ENCODE measurements at regions not wholly inside any gene's neighbourhood (a gene's known extent, or its start where the extent isn't known, plus 50 kb on each side); places are given as distances from the start of the nearest gene placed in this dataset.

DNA sequence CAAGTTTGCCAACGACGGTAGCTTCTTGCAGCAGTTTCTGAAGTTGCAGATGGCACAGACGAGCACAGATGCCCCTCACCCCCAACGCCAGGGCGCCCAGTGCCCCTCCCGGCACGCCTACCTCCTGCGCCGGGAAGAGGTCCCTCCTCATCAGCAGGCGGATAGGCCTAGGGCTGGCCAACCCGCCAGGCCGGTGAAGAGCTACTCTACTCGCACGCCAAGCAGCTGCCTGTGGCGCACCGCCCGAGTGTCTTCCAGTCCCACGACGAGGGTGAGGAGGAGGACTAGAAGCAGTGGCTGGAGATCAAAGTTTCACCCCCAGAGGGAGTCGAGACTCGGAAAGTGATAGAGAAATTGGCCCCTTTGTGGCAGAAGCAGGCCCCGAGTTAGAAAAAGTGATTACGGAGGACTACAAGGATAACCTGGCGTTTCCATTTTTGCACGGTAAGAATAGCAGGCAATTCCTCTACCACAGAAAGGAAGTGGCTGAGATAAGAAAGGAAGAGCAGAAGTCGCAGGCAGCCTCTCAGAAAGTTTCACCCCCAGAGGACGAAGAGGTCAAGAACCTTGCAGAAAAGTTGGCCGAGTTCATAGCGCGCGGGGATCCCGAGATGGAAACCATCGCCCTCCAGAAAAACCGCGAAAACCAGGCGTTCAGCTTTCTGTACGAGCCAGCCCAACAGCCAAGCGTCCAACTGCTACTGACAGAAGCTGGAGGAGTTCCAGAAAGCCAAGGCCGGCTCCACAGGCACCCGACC is 170.4 kb downstream of the HINT1 start:
- H3K4me3 ChIP-seq (ENCODE audit: low read length in 2 of 2) = no peak overlapping the region
- no peaks in the 10 kb centered on the region for H3K27me3 ChIP-seq (ENCODE audit: control insufficient read depth in 2 of 2, insufficient read depth in 1 of 2, low read length in 1 of 2)
- no peaks in the 10 kb centered on the region for H3K4me1 ChIP-seq (ENCODE audit: control insufficient read depth in 2 of 2, insufficient read depth in 2 of 2, low read length in 2 of 2)
- DNase-seq (ENCODE audit: low read depth in 6 of 9, low spot score in 9 of 9) = no peak
- peaks cover 0 to 8% of the 10 kb centered on the region in 2 donors for H3K9me3 ChIP-seq (ENCODE audit: control insufficient read depth in 2 of 2, insufficient read depth in 1 of 2, low read length in 1 of 2)
- H3K36me3 ChIP-seq (ENCODE audit: control insufficient read depth in 2 of 2, insufficient read depth in 2 of 2, low read length in 1 of 2) = no peaks in the 10 kb centered on the region
- WGBS = 96% methylated on average over 40 of the region's 40 CpGs
- no peak overlapping the region for H3K27ac ChIP-seq (ENCODE audit: low read depth in 1 of 2, low read length in 1 of 2)

GRCh38 chr5:130992621-130993020 is 172.4 kb downstream of the HINT1 start:
- Histone ChIP-seq H3K36me3 (ENCODE audit: control insufficient read depth in 2 of 2, insufficient read depth in 2 of 2, low read length in 1 of 2) (no peaks in the 10 kb centered on the region), H3K27ac (ENCODE audit: low read depth in 1 of 2, low read length in 1 of 2) (no peak overlapping the region), H3K4me1 (ENCODE audit: control insufficient read depth in 2 of 2, insufficient read depth in 2 of 2, low read length in 2 of 2) (no peaks in the 10 kb centered on the region), H3K9me3 (ENCODE audit: control insufficient read depth in 2 of 2, insufficient read depth in 1 of 2, low read length in 1 of 2) (peaks cover 0 to 8% of the 10 kb centered on the region in 2 donors), H3K27me3 (ENCODE audit: control insufficient read depth in 2 of 2, insufficient read depth in 1 of 2, low read length in 1 of 2) (no peaks in the 10 kb centered on the region), H3K4me3 (ENCODE audit: low read length in 2 of 2) (no peak overlapping the region)
- no peak for DNase-seq (ENCODE audit: low read depth in 6 of 9, low spot score in 9 of 9)
- 0% methylated on average over 1 of the region's 1 CpG for WGBS

- WGBS = 89% methylated on average over 4 of the region's 4 CpGs
- H3K27ac ChIP-seq (ENCODE audit: low read depth in 1 of 2, low read length in 1 of 2) = no peak overlapping the region
- peaks cover 0 to 8% of the 10 kb centered on the region in 2 donors for H3K9me3 ChIP-seq (ENCODE audit: control insufficient read depth in 2 of 2, insufficient read depth in 1 of 2, low read length in 1 of 2)
- no peak for DNase-seq (ENCODE audit: low read depth in 6 of 9, low spot score in 9 of 9)
- no peaks in the 10 kb centered on the region for H3K36me3 ChIP-seq (ENCODE audit: control insufficient read depth in 2 of 2, insufficient read depth in 2 of 2, low read length in 1 of 2)
- H3K4me3 ChIP-seq (ENCODE audit: low read length in 2 of 2) = no peak overlapping the region
- no peaks in the 10 kb centered on the region for H3K4me1 ChIP-seq (ENCODE audit: control insufficient read depth in 2 of 2, insufficient read depth in 2 of 2, low read length in 2 of 2)
- H3K27me3 ChIP-seq (ENCODE audit: control insufficient read depth in 2 of 2, insufficient read depth in 1 of 2, low read length in 1 of 2) = no peaks in the 10 kb centered on the region
These were observed 173.0 kb downstream of the HINT1 start for GRCh38 chr5:130992095-130992494.

GRCh38 chr5:130985776-130986175 is 179.3 kb downstream of the HINT1 start:
- WGBS = 94% methylated on average over 2 of the region's 2 CpGs
- no peaks in the 10 kb centered on the region for H3K36me3 ChIP-seq (ENCODE audit: control insufficient read depth in 2 of 2, insufficient read depth in 2 of 2, low read length in 1 of 2)

GRCh38 chr5:130981663-130982062 is 183.4 kb downstream of the HINT1 start:
- Histone ChIP-seq H3K9me3 (ENCODE audit: control insufficient read depth in 2 of 2, insufficient read depth in 1 of 2, low read length in 1 of 2) (no peaks in the 10 kb centered on the region), H3K36me3 (ENCODE audit: control insufficient read depth in 2 of 2, insufficient read depth in 2 of 2, low read length in 1 of 2) (no peaks in the 10 kb centered on the region), H3K27me3 (ENCODE audit: control insufficient read depth in 2 of 2, insufficient read depth in 1 of 2, low read length in 1 of 2) (no peaks in the 10 kb centered on the region), H3K4me1 (ENCODE audit: control insufficient read depth in 2 of 2, insufficient read depth in 2 of 2, low read length in 2 of 2) (no peaks in the 10 kb centered on the region), H3K4me3 (ENCODE audit: low read length in 2 of 2) (no peak overlapping the region), H3K27ac (ENCODE audit: low read depth in 1 of 2, low read length in 1 of 2) (no peak overlapping the region)
- no peak for DNase-seq (ENCODE audit: low read depth in 6 of 9, low spot score in 9 of 9)
- WGBS = 95% methylated on average over 5 of the region's 5 CpGs

More at GRCh38 chr5:130985776-130986175, 179.3 kb downstream of the HINT1 start:
- H3K4me3 ChIP-seq (ENCODE audit: low read length in 2 of 2) = no peak overlapping the region
- no peak overlapping the region for H3K27ac ChIP-seq (ENCODE audit: low read depth in 1 of 2, low read length in 1 of 2)
- DNase-seq (ENCODE audit: low read depth in 6 of 9, low spot score in 9 of 9) = no peak
- H3K9me3 ChIP-seq (ENCODE audit: control insufficient read depth in 2 of 2, insufficient read depth in 1 of 2, low read length in 1 of 2) = no peaks in the 10 kb centered on the region
- H3K27me3 ChIP-seq (ENCODE audit: control insufficient read depth in 2 of 2, insufficient read depth in 1 of 2, low read length in 1 of 2) = no peaks in the 10 kb centered on the region
- H3K4me1 ChIP-seq (ENCODE audit: control insufficient read depth in 2 of 2, insufficient read depth in 2 of 2, low read length in 2 of 2) = no peaks in the 10 kb centered on the region

- no peak overlapping the region for H3K27ac ChIP-seq (ENCODE audit: low read depth in 1 of 2, low read length in 1 of 2)
- no peaks in the 10 kb centered on the region for H3K9me3 ChIP-seq (ENCODE audit: control insufficient read depth in 2 of 2, insufficient read depth in 1 of 2, low read length in 1 of 2)
- H3K4me3 ChIP-seq (ENCODE audit: low read length in 2 of 2) = no peak overlapping the region
- H3K36me3 ChIP-seq (ENCODE audit: control insufficient read depth in 2 of 2, insufficient read depth in 2 of 2, low read length in 1 of 2) = no peaks in the 10 kb centered on the region
- no peaks in the 10 kb centered on the region for H3K4me1 ChIP-seq (ENCODE audit: control insufficient read depth in 2 of 2, insufficient read depth in 2 of 2, low read length in 2 of 2)
- H3K27me3 ChIP-seq (ENCODE audit: control insufficient read depth in 2 of 2, insufficient read depth in 1 of 2, low read length in 1 of 2) = no peaks in the 10 kb centered on the region
- DNase-seq (ENCODE audit: low read depth in 6 of 9, low spot score in 9 of 9) = no peak
- WGBS = 92% methylated on average over 4 of the region's 4 CpGs
These were observed 186.6 kb downstream of the HINT1 start for GRCh38 chr5:130978475-130978874.

- H3K4me3 ChIP-seq (ENCODE audit: low read length in 2 of 2) = no peak overlapping the region
- H3K36me3 ChIP-seq (ENCODE audit: control insufficient read depth in 2 of 2, insufficient read depth in 2 of 2, low read length in 1 of 2) = no peaks in the 10 kb centered on the region
- H3K4me1 ChIP-seq (ENCODE audit: control insufficient read depth in 2 of 2, insufficient read depth in 2 of 2, low read length in 2 of 2) = no peaks in the 10 kb centered on the region
- no peaks in the 10 kb centered on the region for H3K27me3 ChIP-seq (ENCODE audit: control insufficient read depth in 2 of 2, insufficient read depth in 1 of 2, low read length in 1 of 2)
- no peak for DNase-seq (ENCODE audit: low read depth in 6 of 9, low spot score in 9 of 9)
- H3K9me3 ChIP-seq (ENCODE audit: control insufficient read depth in 2 of 2, insufficient read depth in 1 of 2, low read length in 1 of 2) = no peaks in the 10 kb centered on the region
- H3K27ac ChIP-seq (ENCODE audit: low read depth in 1 of 2, low read length in 1 of 2) = no peak overlapping the region
These were observed 188.6 kb downstream of the HINT1 start for GRCh38 chr5:130976493-130976892.

- 85% methylated on average over 1 of the region's 1 CpG for WGBS
- Histone ChIP-seq H3K9me3 (ENCODE audit: control insufficient read depth in 2 of 2, insufficient read depth in 1 of 2, low read length in 1 of 2) (no peaks in the 10 kb centered on the region), H3K4me3 (ENCODE audit: low read length in 2 of 2) (no peak overlapping the region), H3K4me1 (ENCODE audit: control insufficient read depth in 2 of 2, insufficient read depth in 2 of 2, low read length in 2 of 2) (no peaks in the 10 kb centered on the region), H3K27me3 (ENCODE audit: control insufficient read depth in 2 of 2, insufficient read depth in 1 of 2, low read length in 1 of 2) (no peaks in the 10 kb centered on the region), H3K27ac (ENCODE audit: low read depth in 1 of 2, low read length in 1 of 2) (no peak overlapping the region), H3K36me3 (ENCODE audit: control insufficient read depth in 2 of 2, insufficient read depth in 2 of 2, low read length in 1 of 2) (no peaks in the 10 kb centered on the region)
- DNase-seq (ENCODE audit: low read depth in 6 of 9, low spot score in 9 of 9) = no peak
These were observed 189.2 kb downstream of the HINT1 start for GRCh38 chr5:130975847-130976246.

- Histone ChIP-seq H3K36me3 (ENCODE audit: control insufficient read depth in 2 of 2, insufficient read depth in 2 of 2, low read length in 1 of 2) (no peaks in the 10 kb centered on the region), H3K9me3 (ENCODE audit: control insufficient read depth in 2 of 2, insufficient read depth in 1 of 2, low read length in 1 of 2) (no peaks in the 10 kb centered on the region), H3K27ac (ENCODE audit: low read depth in 1 of 2, low read length in 1 of 2) (no peak overlapping the region), H3K4me3 (ENCODE audit: low read length in 2 of 2) (no peak overlapping the region), H3K27me3 (ENCODE audit: control insufficient read depth in 2 of 2, insufficient read depth in 1 of 2, low read length in 1 of 2) (no peaks in the 10 kb centered on the region), H3K4me1 (ENCODE audit: control insufficient read depth in 2 of 2, insufficient read depth in 2 of 2, low read length in 2 of 2) (no peaks in the 10 kb centered on the region)
- DNase-seq (ENCODE audit: low read depth in 6 of 9, low spot score in 9 of 9) = no peak
- WGBS = 89% methylated on average over 2 of the region's 2 CpGs
These were observed 189.8 kb downstream of the HINT1 start for GRCh38 chr5:130975299-130975698.
